ENCODE measurements at regions not wholly inside any gene's neighbourhood (a gene's known extent, or its start where the extent isn't known, plus 50 kb on each side); places are given as distances from the start of the nearest gene placed in this dataset.

- Histone ChIP-seq H3K36me3 (ENCODE audit: low read depth) (no peaks in the 10 kb centered on the region), H3K9me3 (no peaks in the 10 kb centered on the region), H3K4me3 (no peak overlapping the region), H3K4me1 (ENCODE audit: low read depth) (no peaks in the 10 kb centered on the region)
- intact Hi-C loops (cut with DNase I, micrococcal nuclease), result no loop called here
- ATAC-seq, result no peak
- DNase-seq, result no peak
- TF ChIP-seq CTCF (IDR thresholded peaks at IDR 0.05), result no peak
These were observed 422.9 kb upstream of the SULF2 start for GRCh38 chr20:48208176-48208575.

GRCh38 chr20:48207505-48207904, 422.2 kb upstream of the SULF2 start:
- H3K4me1 ChIP-seq (ENCODE audit: low read depth), result no peaks in the 10 kb centered on the region
- H3K36me3 ChIP-seq (ENCODE audit: low read depth), result no peaks in the 10 kb centered on the region
- H3K4me3 ChIP-seq, result no peak overlapping the region
- ATAC-seq (no peak), DNase-seq (no peak)
- intact Hi-C loops (cut with DNase I, micrococcal nuclease), result no loop called here
- TF ChIP-seq CTCF (IDR thresholded peaks at IDR 0.05), result no peak
- H3K9me3 ChIP-seq, result no peaks in the 10 kb centered on the region

DNA sequence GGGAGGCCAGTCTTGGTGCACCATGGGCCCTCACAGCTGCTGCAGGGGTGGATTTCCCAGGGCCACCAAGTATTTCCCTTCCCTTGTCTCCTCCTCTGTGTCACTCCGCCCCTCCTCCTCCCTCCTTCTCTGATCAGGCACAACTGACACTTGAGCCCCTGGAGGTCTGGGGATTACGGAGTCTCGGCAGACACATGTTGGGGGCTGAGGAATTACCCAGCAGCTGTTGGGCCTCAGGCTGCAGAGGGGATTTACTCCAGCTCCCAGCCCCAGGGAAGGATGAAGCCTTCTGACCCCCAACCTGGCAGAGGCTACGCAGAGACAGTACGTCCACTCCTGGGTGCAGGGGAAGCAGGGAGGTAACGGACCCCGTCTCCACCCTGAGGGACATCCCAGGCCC, 420.5 kb upstream of the SULF2 start:
- intact Hi-C loops (cut with DNase I, micrococcal nuclease), result no loop called here
- ATAC-seq, result no peak
- Histone ChIP-seq H3K4me3 (no peak overlapping the region), H3K4me1 (ENCODE audit: low read depth) (no peaks in the 10 kb centered on the region), H3K9me3 (no peaks in the 10 kb centered on the region), H3K36me3 (ENCODE audit: low read depth) (no peaks in the 10 kb centered on the region)
- no peak for DNase-seq
- TF ChIP-seq CTCF (IDR thresholded peaks at IDR 0.05), result no peak

GRCh38 chr20:48205281-48205782, 420.1 kb upstream of the SULF2 start:
- H3K4me3 ChIP-seq, result no peak overlapping the region
- DNase-seq (no peak), ATAC-seq (no peak)
- H3K36me3 ChIP-seq (ENCODE audit: low read depth), result no peaks in the 10 kb centered on the region
- no peaks in the 10 kb centered on the region for H3K4me1 ChIP-seq (ENCODE audit: low read depth)
- TF ChIP-seq CTCF (IDR thresholded peaks at IDR 0.05), result no peak
- no peaks in the 10 kb centered on the region for H3K9me3 ChIP-seq
- intact Hi-C loops (cut with DNase I, micrococcal nuclease), result no loop called here

DNA sequence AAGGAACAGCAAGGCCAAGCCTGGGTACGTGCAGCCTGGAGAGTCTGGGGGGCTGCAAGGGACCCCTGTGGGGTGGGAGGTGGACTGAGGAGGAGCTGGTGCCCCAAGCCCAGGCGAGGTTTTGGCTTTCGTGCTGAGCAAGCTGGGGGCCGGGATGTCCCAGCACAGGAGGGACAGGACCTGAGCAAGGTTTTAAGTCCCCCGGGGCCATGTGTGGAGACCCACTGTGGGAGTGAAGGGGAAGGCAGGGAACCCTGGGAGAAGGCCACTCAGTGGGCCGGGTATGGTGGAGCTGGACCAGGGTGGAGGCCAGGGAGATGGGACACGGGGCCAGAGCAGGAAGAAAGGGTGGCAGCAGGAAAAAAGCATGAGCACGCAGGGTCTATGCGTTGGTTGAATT, 419.2 kb upstream of the SULF2 start:
- TF ChIP-seq CTCF (IDR thresholded peaks at IDR 0.05), result no peak
- no peak for DNase-seq

GRCh38 chr20:48203252-48203651, 418.0 kb upstream of the SULF2 start:
- no peak for TF ChIP-seq CTCF (IDR thresholded peaks at IDR 0.05)
- ATAC-seq (peak; percentile 44), DNase-seq (no peak)
- H3K4me1 ChIP-seq (ENCODE audit: low read depth), result no peaks in the 10 kb centered on the region
- intact Hi-C loops (cut with DNase I, micrococcal nuclease), result no loop called here
- H3K4me3 ChIP-seq, result no peak overlapping the region
- no peaks in the 10 kb centered on the region for H3K9me3 ChIP-seq
- no peaks in the 10 kb centered on the region for H3K36me3 ChIP-seq (ENCODE audit: low read depth)

More for the DNA sequence above, 419.2 kb upstream of the SULF2 start:
- H3K9me3 ChIP-seq, result no peaks in the 10 kb centered on the region
- no peak for ATAC-seq
- H3K4me3 ChIP-seq, result no peak overlapping the region
- H3K4me1 ChIP-seq (ENCODE audit: low read depth), result no peaks in the 10 kb centered on the region
- no peaks in the 10 kb centered on the region for H3K36me3 ChIP-seq (ENCODE audit: low read depth)
- intact Hi-C loops (cut with DNase I, micrococcal nuclease), result no loop called here
